SK-N-SH (cell line): ENCODE measurements at regions not wholly inside any gene's neighbourhood (a gene's known extent, or its start where the extent isn't known, plus 50 kb on each side); places are given as distances from the start of the nearest gene placed in this dataset.

ENCODE experiments used
- CTCF ChIA-PET: fragments of 300-600, 350-600 bp; formaldehyde crosslinking; extraction: SDS; loops from one replicate; lab custom pipeline; 2021; lab: Yijun Ruan, JAX
- POLR2A ChIA-PET: fragments of 350-600 bp; sonication (Branson Sonifier 250); formaldehyde crosslinking; extraction: SDS; loops from one replicate; lab custom pipeline; 2020; ENCODE audit warnings: antibody characterized with exemption, inconsistent platforms; lab: Yijun Ruan, JAX
- DNase-seq: peaks from one replicate; pipeline ENCODE4 v3.0.0; 2012
- H2AFZ ChIP-seq: fragments of 200-600 bp; sonication (generic); 2 replicates; pipeline ENCODE4 v1.8.1; 2016; ENCODE audit warnings: antibody characterized with exemption, mild to moderate bottlenecking, low read depth
- H3F3A ChIP-seq: fragments of 200-600 bp; sonication (generic); replicated peaks from 2 replicates; pipeline ENCODE3; 2016; ENCODE audit warnings: antibody characterized with exemption, mild to moderate bottlenecking; ENCODE audit not compliant: insufficient read depth
- H3K27ac ChIP-seq, 2 experiments: fragments of 200-500 bp in 1 of 2; fragments of 200-600 bp in 1 of 2; sonication (Bioruptor generic) in 1 of 2; sonication (generic), shearing (Covaris generic) in 1 of 2; 2 replicates each; pipeline versions ENCODE4 v1.5.1 to v1.6.1; 2014 to 2016; ENCODE audit warnings: low read depth in 2 of 2, inconsistent platforms in 1 of 2, low read length in 1 of 2, mild to moderate bottlenecking in 1 of 2, mixed read lengths in 1 of 2
- H3K27me3 ChIP-seq: fragments of 200-600 bp; sonication (generic), shearing (Covaris generic); 2 replicates; pipeline ENCODE4 v1.6.1; 2016; ENCODE audit warnings: mixed run types; ENCODE audit not compliant: insufficient read depth
- H3K36me3 ChIP-seq, 2 experiments: fragments of 200-500 bp in 1 of 2; fragments of 200-600 bp in 1 of 2; sonication (Bioruptor generic) in 1 of 2; sonication (generic) in 1 of 2; replicated peaks in 1 of 2; 2 replicates each; pipeline versions ENCODE3 to v1.5.1; 2014 to 2016; ENCODE audit warnings: low read length in 1 of 2, mild to moderate bottlenecking in 1 of 2; ENCODE audit not compliant: insufficient read depth in 2 of 2, control insufficient read depth in 1 of 2
- H3K4me1 ChIP-seq, 2 experiments: fragments of 200-500 bp in 1 of 2; fragments of 200-600 bp in 1 of 2; sonication (Bioruptor generic) in 1 of 2; sonication (generic), shearing (Covaris generic) in 1 of 2; 2 replicates each; pipeline versions ENCODE4 v1.5.1 to v1.6.1; 2014 to 2016; ENCODE audit warnings: low read depth in 1 of 2, low read length in 1 of 2, mixed run types in 1 of 2; ENCODE audit not compliant: insufficient read depth in 2 of 2, control insufficient read depth in 1 of 2
- H3K4me2 ChIP-seq: fragments of 200-600 bp; sonication (generic), shearing (Covaris generic); 2 replicates; pipeline ENCODE4 v1.6.1; 2017; ENCODE audit warnings: mixed run types
- H3K4me3 ChIP-seq, 2 experiments: fragments of 200-500 bp in 1 of 2; fragments of 200-600 bp in 1 of 2; sonication (Bioruptor generic) in 1 of 2; sonication (generic), shearing (Covaris generic) in 1 of 2; 2 replicates each; pipeline versions ENCODE4 v1.5.1 to v1.8.1; 2014 to 2016; ENCODE audit warnings: low read depth in 2 of 2, inconsistent platforms in 1 of 2, low read length in 1 of 2, mild to moderate bottlenecking in 1 of 2, mixed read lengths in 1 of 2, moderate library complexity in 1 of 2
- H3K79me2 ChIP-seq: fragments of 200-600 bp; sonication (generic); 2 replicates; pipeline ENCODE4 v1.8.1; 2017; ENCODE audit warnings: mild to moderate bottlenecking; ENCODE audit not compliant: insufficient read depth
- H3K9ac ChIP-seq: fragments of 200-600 bp; sonication (generic); 2 replicates; pipeline ENCODE4 v1.6.1; 2017; ENCODE audit warnings: mixed run types
- H3K9me2 ChIP-seq: fragments of 200-600 bp; sonication (generic); 2 replicates; pipeline ENCODE4 v1.6.1; 2017; ENCODE audit warnings: mixed run types
- H3K9me3 ChIP-seq: fragments of 200-600 bp; sonication (generic); 2 replicates; pipeline ENCODE4 v1.6.1; 2017; ENCODE audit warnings: mixed run types, mild to moderate bottlenecking, moderate library complexity
- H4K20me1 ChIP-seq: fragments of 200-600 bp; sonication (generic); 2 replicates; pipeline ENCODE4 v1.6.1; 2017; ENCODE audit warnings: mild to moderate bottlenecking, mixed run types; ENCODE audit not compliant: insufficient read depth
- ELF1 ChIP-seq: IDR thresholded peaks from 2 replicates; pipeline ENCODE4 v1.4.0; 2012
- EZH2phosphoT487 ChIP-seq: fragments of 200-600 bp; sonication (generic); IDR thresholded peaks from 2 replicates; pipeline ENCODE4 v1.6.1; 2017; ENCODE audit warnings: low read depth, mixed run types, mild to moderate bottlenecking, antibody characterized with exemption, moderate library complexity, borderline replicate concordance
- FOSL2 ChIP-seq: IDR thresholded peaks from 2 replicates; pipeline ENCODE4 v1.4.0; 2012; ENCODE audit warnings: low read depth, mild to moderate bottlenecking, moderate library complexity, borderline replicate concordance
- GABPA ChIP-seq: IDR thresholded peaks from 2 replicates; pipeline ENCODE4 v1.4.0; 2012; ENCODE audit warnings: low read depth, mild to moderate bottlenecking
- GATA2 ChIP-seq: sonication (generic); formaldehyde crosslinking; IDR thresholded peaks from 2 replicates; pipeline ENCODE4 v1.5.0; 2020; ENCODE audit warnings: mild to moderate bottlenecking, missing genetic modification reagents
- JUND ChIP-seq: IDR thresholded peaks from 2 replicates; pipeline ENCODE4 v1.4.0; 2012
- MEF2A ChIP-seq: IDR thresholded peaks from 2 replicates; pipeline ENCODE4 v1.4.0; 2012; ENCODE audit warnings: low read depth, borderline replicate concordance
- POLR2AphosphoS5 ChIP-seq: IDR thresholded peaks from 2 replicates; pipeline ENCODE4 v1.6.1; 2012; ENCODE audit warnings: low read depth, low read length
- RFX5 ChIP-seq: IDR thresholded peaks from 2 replicates; pipeline ENCODE4 v1.6.1; 2012; ENCODE audit warnings: mild to moderate bottlenecking, improper control_type of control experiment, low read length
- RXRA ChIP-seq: IDR thresholded peaks from 2 replicates; pipeline ENCODE4 v1.4.0; 2012; ENCODE audit warnings: low read depth, mild to moderate bottlenecking, borderline replicate concordance
- SIN3A ChIP-seq: IDR thresholded peaks from 2 replicates; pipeline ENCODE4 v1.6.1; 2012; ENCODE audit warnings: low read depth, mild to moderate bottlenecking, low read length, moderate library complexity, borderline replicate concordance
- SMC3 ChIP-seq: IDR thresholded peaks from 2 replicates; pipeline ENCODE4 v1.6.1; 2012; ENCODE audit warnings: low read depth, low read length, improper control_type of control experiment
- YY1 ChIP-seq: IDR thresholded peaks from 2 replicates; pipeline ENCODE4 v1.4.0; 2012; ENCODE audit warnings: low read depth, mild to moderate bottlenecking
- WGBS: methylation state at CpG from one replicate; pipeline ENCODE4 v1.1.6; 2017; ENCODE audit warnings: low lambda C conversion rate; 5-methylcytosine and 5-hydroxymethylcytosine counted together
- TF ChIP-seq, protein P1 (sequence below): IDR thresholded peaks from 2 replicates; pipeline ENCODE4; 2012
- TF ChIP-seq, protein P2 (sequence below): IDR thresholded peaks from 2 replicates; pipeline ENCODE4 v1.4.0; 2012; ENCODE audit warnings: low read depth, borderline replicate concordance
- TF ChIP-seq, protein P3 (sequence below): IDR thresholded peaks from 2 replicates; pipeline ENCODE4 v1.6.1; 2012; ENCODE audit warnings: mild to moderate bottlenecking, low read depth, low read length, moderate library complexity
- TF ChIP-seq, protein P4 (sequence below): IDR thresholded peaks from 2 replicates; pipeline ENCODE4 v1.4.0; 2012; ENCODE audit warnings: low read depth, borderline replicate concordance

DNA sequence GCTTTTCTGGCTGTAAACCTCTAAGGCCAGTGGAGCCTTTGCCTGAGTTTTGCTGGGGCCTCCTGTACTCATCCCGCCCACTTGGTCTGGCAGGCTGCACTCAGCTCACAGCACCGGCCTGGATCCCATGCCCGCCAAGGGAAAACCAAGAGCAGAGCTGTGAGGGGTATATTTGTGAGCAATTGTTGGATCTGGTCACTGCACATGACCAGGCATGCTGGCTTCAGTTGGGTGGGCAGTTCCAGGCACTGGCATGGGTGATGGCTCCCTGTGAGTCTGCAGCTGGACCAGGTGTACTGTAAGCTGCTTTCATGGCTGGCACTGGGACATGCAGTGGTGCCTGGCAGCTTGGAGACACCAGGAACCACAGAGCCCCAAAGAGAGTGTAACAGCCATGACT, 563.1 kb upstream of the RGS18 start:
- Histone ChIP-seq H3F3A (no peaks in the 10 kb centered on the region), H3K4me2 (no peak overlapping the region), H3K36me3 (no peaks in the 10 kb centered on the region), H3K9me3 (no peaks in the 10 kb centered on the region), H4K20me1 (no peaks in the 10 kb centered on the region), H3K79me2 (no peaks in the 10 kb centered on the region), H3K27me3 (no peaks in the 10 kb centered on the region), H3K4me3 (no peak overlapping the region), H2AFZ (no peak overlapping the region), H3K27ac (no peak overlapping the region), H3K4me1 (no peaks in the 10 kb centered on the region; a peak in 1 of 4 replicates), H3K9me2 (no peaks in the 10 kb centered on the region), H3K9ac (no peak overlapping the region)
- ChIA-PET CTCF (no interaction called here), POLR2A (no interaction called here)
- 49% methylated on average over 2 of the region's 3 CpGs for WGBS
- TF ChIP-seq RXRA, result no peak
- TF ChIP-seq, protein P1, sequence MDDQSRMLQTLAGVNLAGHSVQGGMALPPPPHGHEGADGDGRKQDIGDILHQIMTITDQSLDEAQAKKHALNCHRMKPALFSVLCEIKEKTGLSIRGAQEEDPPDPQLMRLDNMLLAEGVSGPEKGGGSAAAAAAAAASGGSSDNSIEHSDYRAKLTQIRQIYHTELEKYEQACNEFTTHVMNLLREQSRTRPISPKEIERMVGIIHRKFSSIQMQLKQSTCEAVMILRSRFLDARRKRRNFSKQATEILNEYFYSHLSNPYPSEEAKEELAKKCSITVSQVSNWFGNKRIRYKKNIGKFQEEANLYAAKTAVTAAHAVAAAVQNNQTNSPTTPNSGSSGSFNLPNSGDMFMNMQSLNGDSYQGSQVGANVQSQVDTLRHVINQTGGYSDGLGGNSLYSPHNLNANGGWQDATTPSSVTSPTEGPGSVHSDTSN, result no peak
- TF ChIP-seq GABPA, result no peak
- TF ChIP-seq, protein P2, sequence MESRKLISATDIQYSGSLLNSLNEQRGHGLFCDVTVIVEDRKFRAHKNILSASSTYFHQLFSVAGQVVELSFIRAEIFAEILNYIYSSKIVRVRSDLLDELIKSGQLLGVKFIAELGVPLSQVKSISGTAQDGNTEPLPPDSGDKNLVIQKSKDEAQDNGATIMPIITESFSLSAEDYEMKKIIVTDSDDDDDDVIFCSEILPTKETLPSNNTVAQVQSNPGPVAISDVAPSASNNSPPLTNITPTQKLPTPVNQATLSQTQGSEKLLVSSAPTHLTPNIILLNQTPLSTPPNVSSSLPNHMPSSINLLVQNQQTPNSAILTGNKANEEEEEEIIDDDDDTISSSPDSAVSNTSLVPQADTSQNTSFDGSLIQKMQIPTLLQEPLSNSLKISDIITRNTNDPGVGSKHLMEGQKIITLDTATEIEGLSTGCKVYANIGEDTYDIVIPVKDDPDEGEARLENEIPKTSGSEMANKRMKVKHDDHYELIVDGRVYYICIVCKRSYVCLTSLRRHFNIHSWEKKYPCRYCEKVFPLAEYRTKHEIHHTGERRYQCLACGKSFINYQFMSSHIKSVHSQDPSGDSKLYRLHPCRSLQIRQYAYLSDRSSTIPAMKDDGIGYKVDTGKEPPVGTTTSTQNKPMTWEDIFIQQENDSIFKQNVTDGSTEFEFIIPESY, result no peak
- TF ChIP-seq POLR2AphosphoS5, result no peak
- TF ChIP-seq, protein P3, sequence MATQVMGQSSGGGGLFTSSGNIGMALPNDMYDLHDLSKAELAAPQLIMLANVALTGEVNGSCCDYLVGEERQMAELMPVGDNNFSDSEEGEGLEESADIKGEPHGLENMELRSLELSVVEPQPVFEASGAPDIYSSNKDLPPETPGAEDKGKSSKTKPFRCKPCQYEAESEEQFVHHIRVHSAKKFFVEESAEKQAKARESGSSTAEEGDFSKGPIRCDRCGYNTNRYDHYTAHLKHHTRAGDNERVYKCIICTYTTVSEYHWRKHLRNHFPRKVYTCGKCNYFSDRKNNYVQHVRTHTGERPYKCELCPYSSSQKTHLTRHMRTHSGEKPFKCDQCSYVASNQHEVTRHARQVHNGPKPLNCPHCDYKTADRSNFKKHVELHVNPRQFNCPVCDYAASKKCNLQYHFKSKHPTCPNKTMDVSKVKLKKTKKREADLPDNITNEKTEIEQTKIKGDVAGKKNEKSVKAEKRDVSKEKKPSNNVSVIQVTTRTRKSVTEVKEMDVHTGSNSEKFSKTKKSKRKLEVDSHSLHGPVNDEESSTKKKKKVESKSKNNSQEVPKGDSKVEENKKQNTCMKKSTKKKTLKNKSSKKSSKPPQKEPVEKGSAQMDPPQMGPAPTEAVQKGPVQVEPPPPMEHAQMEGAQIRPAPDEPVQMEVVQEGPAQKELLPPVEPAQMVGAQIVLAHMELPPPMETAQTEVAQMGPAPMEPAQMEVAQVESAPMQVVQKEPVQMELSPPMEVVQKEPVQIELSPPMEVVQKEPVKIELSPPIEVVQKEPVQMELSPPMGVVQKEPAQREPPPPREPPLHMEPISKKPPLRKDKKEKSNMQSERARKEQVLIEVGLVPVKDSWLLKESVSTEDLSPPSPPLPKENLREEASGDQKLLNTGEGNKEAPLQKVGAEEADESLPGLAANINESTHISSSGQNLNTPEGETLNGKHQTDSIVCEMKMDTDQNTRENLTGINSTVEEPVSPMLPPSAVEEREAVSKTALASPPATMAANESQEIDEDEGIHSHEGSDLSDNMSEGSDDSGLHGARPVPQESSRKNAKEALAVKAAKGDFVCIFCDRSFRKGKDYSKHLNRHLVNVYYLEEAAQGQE, result no peak
- TF ChIP-seq JUND, result no peak
- TF ChIP-seq RFX5, result no peak
- DNase-seq, result no peak

DNA sequence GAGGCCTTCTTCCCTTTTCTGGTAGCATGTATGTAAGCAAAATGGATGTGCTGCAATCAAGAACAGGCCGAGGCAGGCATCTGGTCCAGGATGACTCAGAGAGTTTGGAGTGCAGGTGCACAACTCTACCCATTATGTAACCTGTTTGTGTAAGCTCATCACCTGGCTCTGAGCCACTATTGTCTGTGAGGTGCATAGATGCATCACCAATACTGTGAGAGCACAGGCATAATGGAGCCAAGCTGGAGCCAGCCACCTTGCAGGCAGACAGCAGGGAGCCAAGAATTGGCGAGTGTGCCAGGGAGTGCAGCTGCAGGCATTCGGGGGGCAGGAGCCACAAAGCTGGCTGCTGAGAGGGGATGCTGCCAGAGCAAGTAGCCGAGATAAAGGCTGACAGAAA, 549.9 kb upstream of the RGS18 start:
- Histone ChIP-seq H3K9me2 (no peaks in the 10 kb centered on the region), H4K20me1 (no peaks in the 10 kb centered on the region), H2AFZ (no peak overlapping the region), H3K27ac (no peak overlapping the region), H3K4me1 (no peaks in the 10 kb centered on the region; a peak in 2 of 4 replicates), H3K9ac (no peak overlapping the region), H3K27me3 (no peaks in the 10 kb centered on the region), H3K9me3 (no peaks in the 10 kb centered on the region), H3F3A (no peaks in the 10 kb centered on the region), H3K36me3 (no peaks in the 10 kb centered on the region), H3K79me2 (no peaks in the 10 kb centered on the region), H3K4me2 (no peak overlapping the region), H3K4me3 (no peak overlapping the region)
- POLR2A ChIA-PET, result no interaction called here
- no peak for DNase-seq
- CTCF ChIA-PET, result interaction anchor here (1.4 kb wide), 1 partner anchor 12 kb away, joined by 4 read pairs; no protein-coding TSS in a partner anchor
- 15% methylated on average over 4 of the region's 4 CpGs for WGBS
- no peak for TF ChIP-seq SIN3A
- no peak for TF ChIP-seq FOSL2
- TF ChIP-seq, protein P3, result no peak
- TF ChIP-seq, protein P4, sequence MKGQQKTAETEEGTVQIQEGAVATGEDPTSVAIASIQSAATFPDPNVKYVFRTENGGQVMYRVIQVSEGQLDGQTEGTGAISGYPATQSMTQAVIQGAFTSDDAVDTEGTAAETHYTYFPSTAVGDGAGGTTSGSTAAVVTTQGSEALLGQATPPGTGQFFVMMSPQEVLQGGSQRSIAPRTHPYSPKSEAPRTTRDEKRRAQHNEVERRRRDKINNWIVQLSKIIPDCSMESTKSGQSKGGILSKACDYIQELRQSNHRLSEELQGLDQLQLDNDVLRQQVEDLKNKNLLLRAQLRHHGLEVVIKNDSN, result no peak
- no peak for TF ChIP-seq POLR2AphosphoS5
- TF ChIP-seq RFX5, result no peak
- TF ChIP-seq GABPA, result no peak
- no peak for TF ChIP-seq SMC3
- no peak for TF ChIP-seq YY1
- no peak for TF ChIP-seq EZH2phosphoT487
- TF ChIP-seq ELF1, result no peak
- TF ChIP-seq MEF2A, result no peak
- no peak for TF ChIP-seq GATA2
